ENCODE measurements at regions not wholly inside any gene's neighbourhood (a gene's known extent, or its start where the extent isn't known, plus 50 kb on each side); places are given as distances from the start of the nearest gene placed in this dataset.
"Not testable (repeated sequence)": the region's sequence is repeated elsewhere in the genome, so short reads cannot be mapped to it uniquely, and the experiment has no call there.

GRCh38 chr13:67439365-67439764 lies 209.2 kb upstream of the PCDH9 start:
- H3K36me3 Mint-ChIP-seq = no peaks in the 10 kb centered on the region
- H3K9me3 Mint-ChIP-seq = peaks cover 9% of the 10 kb centered on the region
- H3K27ac Mint-ChIP-seq = no peak overlapping the region
- H3K4me3 Mint-ChIP-seq = no peak overlapping the region
- DNase-seq (ENCODE audit: low spot score in 2 of 2) = no peak
- ATAC-seq = no peak
- no peaks in the 10 kb centered on the region for H3K4me1 Mint-ChIP-seq

GRCh38 chr13:67438465-67438864 lies 208.3 kb upstream of the PCDH9 start:
- Mint-ChIP-seq H3K9me3 (peaks cover 6% of the 10 kb centered on the region), H3K36me3 (no peaks in the 10 kb centered on the region), H3K4me1 (no peaks in the 10 kb centered on the region), H3K4me3 (no peak overlapping the region), H3K27ac (no peak overlapping the region)
- DNase-seq (ENCODE audit: low spot score in 2 of 2) = no peak
- ATAC-seq = no peak

- H3K4me3 Mint-ChIP-seq = no peak overlapping the region
- peaks cover 4% of the 10 kb centered on the region for H3K9me3 Mint-ChIP-seq
- ATAC-seq (no peak), DNase-seq (ENCODE audit: low spot score in 2 of 2) (no peak)
- no peaks in the 10 kb centered on the region for H3K36me3 Mint-ChIP-seq
- no peaks in the 10 kb centered on the region for H3K4me1 Mint-ChIP-seq
- no peak overlapping the region for H3K27ac Mint-ChIP-seq
These were observed 207.1 kb upstream of the PCDH9 start for GRCh38 chr13:67437244-67437643.

GRCh38 chr13:67421475-67421874 lies 191.3 kb upstream of the PCDH9 start:
- DNase-seq (ENCODE audit: low spot score in 2 of 2) = no peak
- Mint-ChIP-seq H3K27ac (no peak overlapping the region), H3K4me3 (no peak overlapping the region), H3K36me3 (no peaks in the 10 kb centered on the region), H3K9me3 (peaks cover 3% of the 10 kb centered on the region), H3K4me1 (no peaks in the 10 kb centered on the region)
- no peak for ATAC-seq

- H3K4me3 Mint-ChIP-seq = no peak overlapping the region
- no peaks in the 10 kb centered on the region for H3K4me1 Mint-ChIP-seq
- DNase-seq (ENCODE audit: low spot score in 2 of 2) (no peak), ATAC-seq (no peak)
- H3K27ac Mint-ChIP-seq = no peak overlapping the region
- no peaks in the 10 kb centered on the region for H3K36me3 Mint-ChIP-seq
- H3K9me3 Mint-ChIP-seq = peaks cover 2% of the 10 kb centered on the region
These were observed 186.2 kb upstream of the PCDH9 start for GRCh38 chr13:67416047-67416925.

- peaks cover 7% of the 10 kb centered on the region for H3K9me3 Mint-ChIP-seq
- H3K4me1 Mint-ChIP-seq = no peaks in the 10 kb centered on the region
- H3K27ac Mint-ChIP-seq = no peak overlapping the region
- ATAC-seq (no peak), DNase-seq (ENCODE audit: low spot score in 2 of 2) (no peak)
- no peak overlapping the region for H3K4me3 Mint-ChIP-seq
- no peaks in the 10 kb centered on the region for H3K36me3 Mint-ChIP-seq
These were observed 180.5 kb upstream of the PCDH9 start for GRCh38 chr13:67410645-67411044.

GRCh38 chr13:67408798-67409197 lies 178.7 kb upstream of the PCDH9 start:
- Mint-ChIP-seq H3K4me1 (no peaks in the 10 kb centered on the region), H3K9me3 (peaks cover 7% of the 10 kb centered on the region), H3K27ac (no peak overlapping the region), H3K36me3 (no peaks in the 10 kb centered on the region), H3K4me3 (no peak overlapping the region)
- ATAC-seq = no peak
- DNase-seq (ENCODE audit: low spot score in 2 of 2) = no peak

- H3K36me3 Mint-ChIP-seq = no peaks in the 10 kb centered on the region
- DNase-seq (ENCODE audit: low spot score in 2 of 2) = no peak
- H3K4me3 Mint-ChIP-seq = no peak overlapping the region
- ATAC-seq = no peak
- no peak overlapping the region for H3K27ac Mint-ChIP-seq
- H3K4me1 Mint-ChIP-seq = no peaks in the 10 kb centered on the region
- peaks cover 11% of the 10 kb centered on the region for H3K9me3 Mint-ChIP-seq
These were observed 172.4 kb upstream of the PCDH9 start for GRCh38 chr13:67402546-67402945.

GRCh38 chr13:67395577-67395976 lies 165.4 kb upstream of the PCDH9 start:
- Mint-ChIP-seq H3K9me3 (peaks cover 5% of the 10 kb centered on the region), H3K4me3 (no peak overlapping the region), H3K4me1 (no peaks in the 10 kb centered on the region), H3K36me3 (no peaks in the 10 kb centered on the region), H3K27ac (no peak overlapping the region)
- no peak for DNase-seq (ENCODE audit: low spot score in 2 of 2)
- no peak for ATAC-seq

GRCh38 chr13:67392014-67392413 lies 161.9 kb upstream of the PCDH9 start:
- no peak overlapping the region for H3K27ac Mint-ChIP-seq
- DNase-seq (ENCODE audit: low spot score in 2 of 2) = no peak
- ATAC-seq = no peak
- no peaks in the 10 kb centered on the region for H3K4me1 Mint-ChIP-seq
- no peaks in the 10 kb centered on the region for H3K36me3 Mint-ChIP-seq
- no peak overlapping the region for H3K4me3 Mint-ChIP-seq
- peaks cover 8% of the 10 kb centered on the region for H3K9me3 Mint-ChIP-seq

GRCh38 chr13:67390462-67391086 lies 160.4 kb upstream of the PCDH9 start:
- H3K4me3 Mint-ChIP-seq = no peak overlapping the region
- H3K36me3 Mint-ChIP-seq = no peaks in the 10 kb centered on the region
- no peak for DNase-seq (ENCODE audit: low spot score in 2 of 2)
- H3K4me1 Mint-ChIP-seq = no peaks in the 10 kb centered on the region
- no peak overlapping the region for H3K27ac Mint-ChIP-seq
- ATAC-seq = no peak
- H3K9me3 Mint-ChIP-seq = peaks cover 16% of the 10 kb centered on the region

- H3K36me3 Mint-ChIP-seq = no peaks in the 10 kb centered on the region
- no peak overlapping the region for H3K27ac Mint-ChIP-seq
- ATAC-seq = no peak
These were observed 159.0 kb upstream of the PCDH9 start for GRCh38 chr13:67389171-67389570.

GRCh38 chr13:67383109-67383757 lies 153.1 kb upstream of the PCDH9 start:
- H3K36me3 Mint-ChIP-seq; ATAC-seq; H3K27ac Mint-ChIP-seq; H3K4me3 Mint-ChIP-seq; H3K4me1 Mint-ChIP-seq; DNase-seq (ENCODE audit: low spot score in 2 of 2): not testable (repeated sequence)
- peaks cover 15% of the 10 kb centered on the region for H3K9me3 Mint-ChIP-seq

More at GRCh38 chr13:67389171-67389570, 159.0 kb upstream of the PCDH9 start:
- Mint-ChIP-seq H3K4me1 (no peaks in the 10 kb centered on the region), H3K9me3 (peaks cover 17% of the 10 kb centered on the region), H3K4me3 (no peak overlapping the region)
- DNase-seq (ENCODE audit: low spot score in 2 of 2) = no peak

- no peak overlapping the region for H3K4me3 Mint-ChIP-seq
- H3K27ac Mint-ChIP-seq = no peak overlapping the region
- peaks cover 2% of the 10 kb centered on the region for H3K9me3 Mint-ChIP-seq
- no peaks in the 10 kb centered on the region for H3K4me1 Mint-ChIP-seq
- no peak for DNase-seq (ENCODE audit: low spot score in 2 of 2)
- ATAC-seq = no peak
- H3K36me3 Mint-ChIP-seq = no peaks in the 10 kb centered on the region
These were observed 147.8 kb upstream of the PCDH9 start for GRCh38 chr13:67377919-67378318.

GRCh38 chr13:67374391-67374790 lies 144.3 kb upstream of the PCDH9 start:
- DNase-seq (ENCODE audit: low spot score in 2 of 2) (no peak), ATAC-seq (no peak)
- no peaks in the 10 kb centered on the region for H3K36me3 Mint-ChIP-seq
- peaks cover 2% of the 10 kb centered on the region for H3K9me3 Mint-ChIP-seq
- H3K27ac Mint-ChIP-seq = no peak overlapping the region
- H3K4me1 Mint-ChIP-seq = no peaks in the 10 kb centered on the region
- H3K4me3 Mint-ChIP-seq = no peak overlapping the region
